HG03342 (cell line): ENCODE measurements at regions not wholly inside any gene's neighbourhood (a gene's known extent, or its start where the extent isn't known, plus 50 kb on each side); places are given as distances from the start of the nearest gene placed in this dataset.

ENCODE experiments used
- ATAC-seq: cut with Tn5 transposase; IDR thresholded peaks from one replicate; pipeline ENCODE4 v1.9.1; 2021; ENCODE audit warnings: mild to moderate bottlenecking, moderate library complexity; ENCODE audit not compliant: unreplicated experiment

DNA sequence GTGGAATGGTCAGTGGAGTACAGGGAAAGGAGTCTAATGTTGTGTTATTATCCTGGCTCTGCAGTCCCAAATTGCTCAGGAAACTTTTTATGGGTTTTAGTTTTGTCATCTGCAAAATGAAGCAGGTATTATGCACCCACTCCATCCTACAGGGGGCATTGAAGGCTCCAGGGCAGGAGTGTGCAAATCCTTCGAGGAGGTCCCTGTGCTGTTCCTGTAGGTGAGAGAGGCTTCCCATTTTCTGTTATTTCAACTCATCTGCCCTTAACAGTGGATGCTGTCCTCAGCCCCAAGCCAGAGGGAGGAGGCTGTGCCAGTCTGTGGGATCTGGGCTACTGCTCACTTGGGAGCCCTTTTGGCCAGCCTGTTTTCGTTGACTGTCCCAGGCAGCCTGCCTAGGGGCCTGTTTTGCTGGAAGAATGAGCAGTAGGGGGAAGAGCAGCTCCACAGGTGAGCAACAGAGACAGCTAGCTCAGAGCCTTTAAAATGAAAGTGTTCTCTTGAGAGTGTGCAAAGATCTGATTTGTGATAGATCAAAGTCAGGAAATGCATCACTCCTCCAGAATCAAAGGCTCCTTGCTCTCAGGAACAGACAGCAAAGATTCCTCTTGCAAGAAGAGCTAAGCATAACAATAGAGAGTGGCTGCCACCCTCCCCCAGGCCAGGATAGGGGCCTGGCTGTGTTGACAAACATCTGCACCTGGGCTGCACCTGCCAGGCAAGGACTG is 317.6 kb upstream of the PROX1 start:
- ATAC-seq: no peak

DNA sequence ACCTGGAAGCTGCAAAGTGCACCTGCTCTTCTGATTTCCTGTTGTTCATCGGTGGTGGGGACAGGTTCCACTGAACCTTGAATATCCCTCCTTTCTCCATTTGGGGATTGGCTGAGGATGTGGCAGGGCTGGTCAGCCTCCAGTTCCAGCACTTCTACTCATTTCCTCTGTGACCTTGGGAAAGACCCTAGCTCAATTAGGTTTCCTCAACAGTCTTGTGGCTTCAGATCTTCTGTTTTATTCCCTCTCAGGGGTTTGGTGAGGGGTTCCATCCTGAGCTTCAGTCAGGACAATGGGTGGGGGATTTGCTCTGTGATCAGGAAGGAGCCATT is 317.1 kb upstream of the PROX1 start:
- ATAC-seq: no peak

DNA sequence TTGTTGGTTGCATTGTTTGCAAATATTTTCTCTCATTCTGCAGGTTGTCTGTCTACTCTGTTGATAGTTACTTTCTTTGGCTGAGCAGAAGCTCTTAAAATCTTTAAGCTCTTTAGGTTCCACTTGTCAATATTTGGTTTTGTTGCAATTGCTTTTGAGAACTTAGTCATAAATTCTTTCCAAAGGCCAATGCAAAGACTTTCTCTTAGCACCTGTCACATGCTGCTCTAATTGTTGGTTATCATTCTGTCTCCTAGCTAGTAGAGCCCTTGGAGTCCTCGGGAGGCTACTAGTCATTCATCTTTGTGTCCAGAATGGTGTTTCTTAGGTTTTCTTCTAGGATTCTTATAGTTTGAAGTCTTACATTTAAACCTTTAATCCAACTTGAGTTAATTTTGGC is 312.7 kb upstream of the PROX1 start:
- ATAC-seq: no peak

DNA sequence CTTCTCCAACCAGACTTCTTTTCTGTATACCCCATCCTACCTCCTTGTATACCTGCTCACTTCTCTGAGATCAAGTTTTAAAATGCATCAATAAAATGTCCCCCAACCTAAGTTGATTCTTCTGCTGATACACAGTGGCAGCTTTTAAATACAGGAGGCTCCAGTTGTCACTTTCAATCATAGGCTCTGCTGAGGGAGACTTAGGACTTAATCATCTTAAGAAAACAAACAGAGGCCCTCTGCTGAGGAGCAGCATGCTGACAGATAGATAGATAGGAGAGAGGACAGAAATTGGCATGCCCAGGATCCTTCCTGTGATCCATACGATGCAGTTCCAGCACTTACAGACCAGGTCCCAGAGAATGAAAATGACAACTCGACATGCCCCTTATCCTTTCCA is 311.0 kb upstream of the PROX1 start:
- ATAC-seq: no peak

DNA sequence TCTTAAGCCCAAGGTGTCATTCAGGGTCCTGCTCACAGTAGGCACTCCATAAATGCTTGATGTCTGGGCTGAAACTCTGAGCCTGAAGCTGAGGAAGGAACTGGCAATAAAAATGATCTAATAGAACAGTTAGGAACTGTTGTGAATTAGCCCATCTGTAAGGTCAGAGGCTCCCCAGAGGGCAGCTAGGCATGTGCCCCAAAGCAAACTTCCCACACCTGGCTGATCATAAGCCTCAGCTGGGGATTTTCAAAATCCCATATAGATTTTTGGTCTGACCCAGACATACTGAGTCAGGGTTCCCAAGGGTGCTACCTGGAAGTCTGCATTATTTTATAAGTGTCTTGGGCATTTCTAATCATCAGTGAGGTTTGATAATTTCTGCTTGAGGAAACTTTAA is 309.4 kb upstream of the PROX1 start:
- no peak for ATAC-seq

DNA sequence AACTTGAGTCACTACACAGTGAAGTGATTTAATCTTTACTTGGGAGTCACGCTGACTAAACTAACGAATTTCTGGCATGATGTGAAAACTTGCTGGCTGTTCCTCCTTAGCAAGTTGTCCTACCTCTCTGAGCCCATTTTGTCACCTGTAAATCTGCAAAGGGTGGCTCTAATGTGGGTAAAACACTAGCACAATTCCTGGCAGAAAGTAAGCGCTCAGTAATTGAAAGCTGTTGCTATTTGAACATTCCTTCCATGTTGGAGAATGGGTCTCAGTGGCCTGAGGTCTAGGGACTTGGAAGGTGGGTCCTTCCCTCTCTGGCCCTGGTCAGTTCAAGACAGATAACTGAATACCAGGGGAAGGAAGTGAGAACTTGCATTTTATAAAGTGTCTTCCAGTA is 309.0 kb upstream of the PROX1 start:
- ATAC-seq: no peak

DNA sequence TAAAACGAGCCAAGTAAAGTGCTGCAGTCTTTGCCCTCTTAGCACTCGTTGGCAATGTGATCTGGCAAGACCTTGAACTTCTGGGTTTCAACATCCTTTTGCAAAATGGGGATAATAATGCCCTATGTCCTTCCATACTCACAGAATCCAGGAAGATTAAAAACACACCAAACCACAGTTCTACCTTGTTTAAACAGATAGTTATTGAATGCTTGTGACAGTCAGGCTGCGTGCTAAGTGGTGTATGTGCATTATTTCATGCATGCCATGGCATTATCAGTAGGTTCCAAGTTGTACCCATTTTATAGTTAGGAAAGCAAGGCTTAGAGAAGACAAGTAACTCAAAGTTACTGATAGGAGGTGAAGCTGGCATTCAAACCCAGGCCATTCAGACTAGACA is 308.6 kb upstream of the PROX1 start:
- no peak for ATAC-seq

DNA sequence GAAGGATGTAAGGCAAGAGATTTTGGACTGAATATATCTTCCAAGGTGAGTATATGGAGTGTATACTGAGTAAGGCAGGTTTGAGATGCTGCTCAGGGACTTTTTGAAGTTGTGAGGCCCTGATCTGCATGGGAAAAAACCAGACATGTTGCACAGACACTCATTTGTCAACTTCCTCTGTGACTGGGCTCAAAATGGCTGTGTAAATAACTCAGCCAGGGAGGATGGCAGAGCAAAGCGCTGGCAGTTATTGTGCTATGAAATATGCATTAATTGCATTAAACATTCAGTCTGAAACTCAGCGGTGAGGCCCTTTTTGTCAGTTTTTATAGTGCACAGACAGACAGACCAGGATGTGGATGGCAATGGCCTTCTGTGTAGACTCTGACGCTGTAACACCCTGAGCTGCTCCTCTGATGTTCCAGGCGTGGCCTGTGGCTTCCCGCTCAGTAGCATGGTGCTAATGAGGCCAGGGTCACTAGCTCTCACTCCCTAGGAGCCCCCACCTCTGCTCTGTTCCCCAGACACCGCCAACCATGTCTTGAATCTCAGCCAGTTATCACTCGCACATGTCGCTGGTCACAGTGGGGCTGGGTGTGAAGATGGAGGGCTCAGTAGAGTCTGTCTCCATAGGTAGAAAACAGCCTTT is 307.0 kb upstream of the PROX1 start:
- no peak for ATAC-seq

DNA sequence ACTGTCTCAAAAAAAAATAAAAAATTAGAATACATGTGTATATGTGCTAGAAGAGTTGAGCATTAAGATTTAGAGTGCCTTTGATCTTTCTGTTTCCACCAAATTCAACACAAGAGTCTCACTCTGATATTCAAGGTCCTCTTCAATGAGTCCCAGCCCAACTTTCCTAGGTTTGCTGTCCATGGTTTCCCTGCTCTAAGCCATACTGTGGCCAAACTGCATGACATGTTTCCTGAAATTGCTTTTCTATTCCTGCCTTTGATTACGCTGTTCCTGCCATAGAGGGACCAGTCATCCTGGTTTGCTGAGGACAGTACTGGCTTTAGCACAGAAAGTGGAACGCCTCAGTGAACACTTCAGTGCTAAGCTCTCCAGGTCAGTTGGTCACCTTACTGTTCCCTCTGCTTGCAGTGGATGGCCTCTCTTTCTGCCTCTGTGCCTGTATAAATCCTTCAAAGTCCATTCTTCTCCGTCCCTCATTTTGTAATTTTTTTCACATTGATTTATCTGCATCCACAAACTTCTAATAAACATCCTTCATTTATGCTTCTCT is 305.9 kb upstream of the PROX1 start:
- no peak for ATAC-seq

DNA sequence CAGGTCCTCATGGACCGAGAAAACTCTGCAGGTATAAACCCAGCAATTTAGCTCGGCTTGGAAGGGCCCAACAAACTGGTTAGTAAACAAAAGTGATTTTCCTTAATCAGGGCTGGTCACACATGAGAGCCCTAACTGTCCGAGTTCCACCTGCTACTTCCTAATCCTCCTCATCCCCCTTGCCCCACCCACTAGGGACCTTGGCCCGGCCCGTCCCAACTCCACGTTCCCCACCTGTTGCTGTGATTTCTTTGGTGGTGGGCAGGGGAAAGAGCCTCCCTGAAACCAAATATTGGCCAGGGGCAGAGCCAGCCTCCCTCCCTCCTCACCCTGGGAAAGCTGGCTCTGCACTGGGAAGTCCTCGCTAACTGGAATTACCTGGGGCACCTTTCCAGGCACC is 304.2 kb upstream of the PROX1 start:
- no peak for ATAC-seq

DNA sequence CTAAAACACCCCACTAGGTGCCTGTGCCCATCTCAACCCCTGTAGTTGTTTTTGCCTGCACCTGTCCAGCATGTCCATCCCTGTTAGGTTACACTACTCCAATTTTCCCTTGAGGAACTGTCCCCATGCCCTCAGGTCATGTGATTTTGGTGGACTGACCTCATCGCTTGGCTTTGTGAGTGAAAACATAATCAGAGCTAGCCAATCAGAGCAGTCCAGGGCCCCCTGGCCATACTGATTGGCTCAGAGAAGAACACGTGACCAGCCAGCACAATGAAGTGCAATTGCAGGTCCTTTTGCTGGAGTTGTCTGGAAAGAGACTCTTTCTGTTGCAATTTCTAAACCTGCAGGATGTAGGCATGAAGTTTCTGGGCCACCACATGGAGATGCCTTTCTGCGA is 303.3 kb upstream of the PROX1 start:
- ATAC-seq: no peak

DNA sequence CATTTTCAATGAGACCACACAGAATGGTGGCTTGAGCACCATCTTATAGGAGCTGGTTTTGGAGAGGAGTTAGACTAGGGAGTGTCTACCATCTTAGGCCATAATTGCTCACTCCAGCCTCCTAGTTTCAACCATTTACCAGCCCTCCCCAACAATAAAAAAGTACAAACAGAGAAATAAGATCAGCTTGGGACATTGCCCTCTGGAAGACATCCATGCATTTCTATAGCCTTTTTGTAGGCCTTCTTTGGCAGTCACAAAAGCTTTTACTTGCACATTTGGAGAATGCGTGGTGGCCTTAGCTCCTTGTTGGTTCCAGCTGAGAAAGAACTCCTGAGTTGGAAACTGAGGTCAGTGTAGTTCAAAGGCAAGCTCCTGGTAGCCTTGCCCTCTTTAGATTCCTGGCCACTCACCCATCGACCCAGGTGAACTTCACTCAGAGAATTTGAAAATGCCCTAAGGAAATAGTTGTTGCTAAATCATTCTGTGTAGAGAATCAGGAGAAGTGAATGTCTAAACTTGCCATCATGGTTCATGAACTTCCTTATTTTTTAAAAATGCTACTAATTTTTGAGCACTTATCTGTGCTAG is 301.7 kb upstream of the PROX1 start:
- no peak for ATAC-seq

DNA sequence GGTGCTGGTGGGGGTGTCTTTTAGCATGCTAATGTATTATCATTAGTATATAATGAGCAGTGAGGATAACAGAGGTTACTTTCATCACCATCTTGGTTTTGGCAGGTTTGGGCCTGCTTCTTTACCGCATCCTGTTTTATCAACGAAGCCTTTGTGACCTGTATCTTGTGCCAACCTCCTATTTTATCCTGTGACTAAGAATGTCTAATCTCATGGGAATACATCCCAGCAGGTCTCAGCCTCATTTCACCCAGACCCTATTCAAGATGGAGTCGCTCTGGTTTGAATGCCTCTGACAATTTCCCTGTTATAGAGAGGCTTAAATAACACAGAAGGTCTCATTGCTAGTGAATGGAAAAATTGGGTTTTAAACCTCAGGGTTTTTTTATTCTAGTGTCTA is 300.8 kb upstream of the PROX1 start:
- ATAC-seq: no peak

DNA sequence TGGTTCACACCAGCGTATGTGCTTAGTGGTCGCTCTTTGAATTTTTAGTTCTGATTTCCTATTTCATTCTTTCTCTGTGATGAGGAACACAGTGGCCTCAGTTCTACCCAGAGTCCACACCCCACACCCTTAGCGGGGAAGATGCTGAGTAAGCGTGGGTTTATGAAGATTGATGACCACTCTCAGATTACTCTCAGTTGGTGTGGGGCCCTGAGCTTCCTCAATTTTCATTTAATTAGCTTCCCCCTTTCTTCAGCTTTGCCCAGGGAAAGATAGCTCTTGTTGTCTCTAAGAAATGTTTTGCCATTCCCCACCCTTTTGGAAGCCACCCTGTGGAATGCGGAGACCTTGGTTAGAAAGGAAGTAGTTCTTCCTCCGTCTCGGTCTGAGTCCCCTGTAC is 299.9 kb upstream of the PROX1 start:
- ATAC-seq: no peak

DNA sequence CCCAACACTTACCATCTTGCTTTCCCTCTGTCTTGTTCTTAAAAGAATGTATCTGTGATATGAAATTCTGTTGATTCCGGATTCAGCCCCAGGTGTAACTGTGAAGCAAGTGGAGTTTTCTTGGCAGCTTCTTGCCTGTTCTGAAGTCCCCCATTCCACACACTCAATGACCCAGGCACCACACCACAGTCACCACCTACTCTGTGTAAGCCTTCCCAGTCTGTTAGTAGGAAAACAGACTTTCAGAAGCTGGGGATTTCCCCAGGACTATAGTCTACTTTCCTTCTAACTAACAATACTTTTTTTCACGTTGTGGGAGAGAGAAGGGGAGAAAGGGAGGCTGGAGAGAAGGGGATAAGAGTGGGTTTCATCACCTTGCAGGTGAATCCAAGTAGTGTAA is 299.1 kb upstream of the PROX1 start:
- ATAC-seq: no peak

DNA sequence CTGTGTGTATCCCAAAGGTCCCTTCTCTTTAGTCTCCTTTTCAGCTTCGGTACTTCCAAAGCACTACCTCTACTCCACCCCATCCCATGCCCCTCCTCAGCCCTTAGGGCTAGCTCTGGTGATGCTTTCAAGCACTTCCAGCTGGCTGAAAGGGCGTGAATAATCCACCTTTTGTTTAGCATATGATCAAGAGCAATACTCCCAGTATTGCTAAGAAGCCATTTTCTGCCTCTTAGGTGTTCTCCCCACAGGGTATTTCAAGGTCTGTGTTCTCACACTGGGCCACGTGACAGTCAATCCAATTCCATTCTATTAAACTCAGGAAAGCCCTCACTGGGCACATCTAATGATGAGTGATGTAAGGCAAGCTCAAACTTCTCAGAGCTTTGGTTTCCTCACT is 298.5 kb upstream of the PROX1 start:
- ATAC-seq: no peak

DNA sequence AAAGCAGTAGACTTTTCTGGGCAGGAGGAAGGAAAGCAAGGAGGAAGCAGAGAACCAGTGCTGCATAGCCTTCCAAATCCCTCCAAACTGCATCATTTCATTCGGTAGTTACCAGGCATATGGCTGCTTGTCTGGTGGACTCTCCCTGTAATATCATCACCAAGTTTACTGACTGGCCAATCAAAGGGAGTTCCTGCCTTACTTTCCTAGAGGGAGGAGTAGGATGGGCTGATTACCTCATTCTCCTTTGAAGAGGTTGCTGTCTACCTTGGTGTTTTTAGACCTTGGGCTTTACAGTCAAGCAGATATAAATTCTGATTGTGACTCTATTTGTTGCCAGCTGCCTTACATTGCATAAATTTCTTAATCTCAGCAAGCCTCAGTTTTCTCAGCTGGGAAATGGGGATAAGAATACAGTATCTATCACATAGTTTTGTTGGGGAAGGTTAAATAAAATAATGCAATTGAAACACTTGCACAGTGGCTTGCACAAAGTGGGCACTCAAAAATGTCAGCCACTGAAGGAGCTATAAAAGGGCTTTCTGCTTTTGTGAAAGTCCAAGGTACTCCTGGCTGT is 297.3 kb upstream of the PROX1 start:
- no peak for ATAC-seq

DNA sequence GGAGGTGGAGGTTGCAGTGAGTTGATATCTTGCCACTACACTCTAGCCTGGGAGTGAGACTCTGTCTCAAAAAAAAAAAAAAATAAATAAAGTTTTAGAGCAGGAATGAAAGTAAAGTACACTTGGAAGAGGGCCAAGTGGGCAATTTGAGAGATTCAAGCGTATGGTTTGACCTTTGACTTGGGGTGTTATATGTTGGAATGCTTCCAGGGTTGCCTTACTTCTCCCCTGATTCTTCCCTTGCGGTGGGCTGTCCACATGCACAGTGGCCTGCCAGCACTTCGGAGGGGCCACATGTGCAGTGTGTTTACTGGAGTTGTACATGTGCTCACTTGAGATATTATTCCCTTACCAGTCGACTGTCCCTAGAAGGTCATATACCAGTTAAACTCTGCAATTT is 295.5 kb upstream of the PROX1 start:
- ATAC-seq: no peak

DNA sequence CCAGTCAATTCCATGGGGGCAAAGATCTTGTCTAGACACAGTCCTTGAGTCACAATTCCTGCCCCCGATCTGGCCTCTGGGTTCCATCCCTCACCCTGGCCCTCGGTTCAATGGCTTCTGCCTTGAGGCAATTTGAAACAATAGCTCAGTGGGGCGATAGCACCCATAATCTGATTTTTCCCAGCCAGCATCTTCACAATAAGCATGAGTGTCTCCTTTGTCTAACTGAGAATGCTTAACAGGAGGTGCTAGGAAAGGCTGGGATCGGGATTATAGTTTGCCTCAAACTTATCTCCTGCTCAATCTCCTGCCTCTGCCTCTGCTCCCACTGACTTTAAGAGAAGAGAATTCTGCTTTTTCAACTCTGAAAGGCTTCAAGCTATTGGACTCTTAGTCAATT is 293.9 kb upstream of the PROX1 start:
- ATAC-seq: no peak

DNA sequence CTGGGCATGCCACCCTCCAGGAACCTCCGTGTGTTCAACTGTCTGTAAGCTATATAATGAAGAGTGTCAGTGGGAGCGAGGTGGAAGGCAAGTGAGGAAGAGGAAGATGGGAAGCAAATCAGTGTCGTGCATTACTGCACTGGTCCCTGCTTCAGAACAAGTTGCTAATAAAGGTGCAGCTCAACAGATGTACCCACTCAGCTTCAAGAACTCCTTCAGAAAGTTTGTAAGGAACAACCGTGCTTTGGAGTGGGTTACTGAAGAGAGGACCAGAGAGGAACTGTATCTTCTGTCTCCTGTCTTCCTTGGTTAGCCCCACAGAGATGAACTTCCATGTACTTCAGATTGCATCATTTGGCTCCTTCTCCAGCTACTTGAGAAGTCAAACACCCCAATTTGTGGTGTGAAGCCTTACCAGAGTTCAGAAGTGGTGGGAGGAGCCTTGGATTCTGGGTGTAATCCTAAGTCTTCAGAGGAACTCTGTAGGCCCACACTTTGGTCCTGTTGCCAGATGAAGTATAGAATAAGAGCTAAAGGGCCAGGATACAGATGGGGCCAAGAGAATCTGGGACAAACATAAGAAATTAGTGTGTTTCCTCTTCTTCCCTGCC is 290.5 kb upstream of the PROX1 start:
- ATAC-seq: no peak

DNA sequence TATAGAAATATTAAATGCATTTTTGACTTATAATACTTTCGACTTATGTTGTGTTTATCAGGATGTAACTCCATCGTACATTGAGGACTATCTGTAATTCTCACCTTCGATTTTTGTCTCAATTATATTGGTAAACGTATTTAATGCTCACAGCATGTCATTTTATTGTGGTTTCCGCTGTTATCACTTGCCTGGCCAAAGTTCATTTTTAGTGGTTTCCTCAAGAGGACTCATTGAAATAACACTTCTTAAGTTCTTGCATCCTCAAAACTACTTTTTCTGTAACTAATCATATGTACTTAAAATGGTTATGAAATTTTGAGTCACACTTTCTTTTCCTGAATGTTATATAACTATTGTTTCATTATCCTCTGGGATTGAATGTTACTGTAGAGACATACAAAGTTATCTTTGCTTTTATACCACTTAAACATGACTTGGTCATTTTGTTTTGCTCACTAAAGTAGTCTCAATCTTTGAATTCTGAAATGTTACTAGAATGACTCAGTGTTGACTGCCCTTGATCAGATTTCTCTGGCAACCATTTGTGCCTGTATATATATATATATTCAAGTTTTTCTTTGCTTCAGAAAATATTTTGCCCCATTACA is 289.6 kb upstream of the PROX1 start:
- no peak for ATAC-seq
